GM18502 (cell line): ENCODE measurements at regions not wholly inside any gene's neighbourhood (a gene's known extent, or its start where the extent isn't known, plus 50 kb on each side); places are given as distances from the start of the nearest gene placed in this dataset.

Experiments used
- ATAC-seq: cut with Tn5 transposase; IDR thresholded peaks from one replicate; pipeline ENCODE4 v1.9.1; 2021; ENCODE audit warnings: mild to moderate bottlenecking; ENCODE audit not compliant: unreplicated experiment, poor library complexity

GRCh38 chr20:57908704-57909630 lies 199.2 kb upstream of the PMEPA1 start:
- ATAC-seq: no peak

GRCh38 chr20:57908226-57908625 lies 198.4 kb upstream of the PMEPA1 start:
- no peak for ATAC-seq

GRCh38 chr20:57907131-57908000 lies 197.6 kb upstream of the PMEPA1 start:
- ATAC-seq: no peak

- ATAC-seq: no peak
Observed at GRCh38 chr20:57905448-57905847, 195.6 kb upstream of the PMEPA1 start.

- ATAC-seq: no peak
Observed at GRCh38 chr20:57904314-57905105, 194.7 kb upstream of the PMEPA1 start.

GRCh38 chr20:57902473-57902872 lies 192.7 kb upstream of the PMEPA1 start:
- ATAC-seq: peak; percentile 81

- ATAC-seq: no peak
Observed at GRCh38 chr20:57901526-57901925, 191.7 kb upstream of the PMEPA1 start.

- no peak for ATAC-seq
Observed at GRCh38 chr20:57900226-57900905, 190.6 kb upstream of the PMEPA1 start.

- no peak for ATAC-seq
Observed at GRCh38 chr20:57899554-57899953, 189.7 kb upstream of the PMEPA1 start.

- no peak for ATAC-seq
Observed at GRCh38 chr20:57898332-57898731, 188.5 kb upstream of the PMEPA1 start.

- no peak for ATAC-seq
Observed at GRCh38 chr20:57897891-57898290, 188.1 kb upstream of the PMEPA1 start.

- no peak for ATAC-seq
Observed at GRCh38 chr20:57897156-57897874, 187.5 kb upstream of the PMEPA1 start.

- no peak for ATAC-seq
Observed at GRCh38 chr20:57896563-57896962, 186.7 kb upstream of the PMEPA1 start.

- ATAC-seq: no peak
Observed at GRCh38 chr20:57896017-57896416, 186.2 kb upstream of the PMEPA1 start.

- no peak for ATAC-seq
Observed at GRCh38 chr20:57895161-57895855, 185.5 kb upstream of the PMEPA1 start.

- no peak for ATAC-seq
Observed at GRCh38 chr20:57894522-57894921, 184.7 kb upstream of the PMEPA1 start.

GRCh38 chr20:57894096-57894495 lies 184.3 kb upstream of the PMEPA1 start:
- no peak for ATAC-seq

- ATAC-seq: no peak
Observed at GRCh38 chr20:57893366-57893999, 183.7 kb upstream of the PMEPA1 start.
